Vagina (tissue), 2 donors: ENCODE measurements at regions not wholly inside any gene's neighbourhood (a gene's known extent, or its start where the extent isn't known, plus 50 kb on each side); places are given as distances from the start of the nearest gene placed in this dataset.

ENCODE experiments used
- DNase-seq, 2 donors: peaks; one replicate each; pipeline ENCODE4 v3.0.0-alpha.2; 2017; ENCODE audit errors: extremely low spot score in 2 of 2
- H3K27ac ChIP-seq: fragments of 200-600 bp; sonication (generic); one replicate; pipeline ENCODE4 v1.5.1; 2019
- H3K27me3 ChIP-seq: fragments of 200-600 bp; sonication (generic); one replicate; pipeline ENCODE4 v1.5.1; 2019
- H3K36me3 ChIP-seq, 2 donors: fragments of 200-600 bp; sonication (generic); one replicate each; pipeline ENCODE4 v1.5.1; 2017 to 2019
- H3K4me1 ChIP-seq: fragments of 200-600 bp; sonication (generic); one replicate; pipeline ENCODE4 v1.5.1; 2019
- H3K4me3 ChIP-seq, 2 donors: fragments of 200-600 bp; sonication (generic); 1 replicate in 1 of 2; 2 replicates in 1 of 2; pipeline ENCODE4 v1.5.1; 2016 to 2019
- H3K9me3 ChIP-seq: fragments of 200-600 bp; sonication (generic); one replicate; pipeline ENCODE4 v1.5.1; 2019
- CTCF ChIP-seq, 3 experiments: fragments of 450-650 bp in 2 of 3; fragments of 200-600 bp in 1 of 3; sonication (generic) in 1 of 3; IDR thresholded peaks; one replicate each; pipeline ENCODE4 v1.5.1; 2017 to 2019; ENCODE audit warnings: antibody characterized with exemption in 3 of 3, mild to moderate bottlenecking in 2 of 3, moderate library complexity in 2 of 3
- POLR2A ChIP-seq, 2 donors: fragments of 450-650 bp; IDR thresholded peaks; one replicate each; pipeline ENCODE4 v1.6.1; 2017; ENCODE audit warnings: antibody characterized with exemption in 2 of 2, mild to moderate bottlenecking in 2 of 2, moderate library complexity in 2 of 2
- POLR2AphosphoS5 ChIP-seq, 2 donors: sonication (generic); formaldehyde crosslinking; IDR thresholded peaks; one replicate each; pipeline ENCODE4 v1.9.0; 2017; ENCODE audit warnings: antibody characterized with exemption in 2 of 2, mild to moderate bottlenecking in 2 of 2, low read depth in 1 of 2; ENCODE audit not compliant: insufficient read depth in 1 of 2
- intact Hi-C: fragments of 100-400 bp; cut with DNase I; formaldehyde crosslinking; loops from one replicate; pipeline ENCODE4 v1.15.1; 2023

GRCh38 chr9:93865716-93866115, 89.4 kb downstream of the BARX1 start:
- DNase-seq, result no peak
- intact Hi-C loops, result no loop called here

GRCh38 chr9:93865245-93865644, 89.9 kb downstream of the BARX1 start:
- no peaks in the 10 kb centered on the region for H3K27me3 ChIP-seq
- DNase-seq, result no peak
- intact Hi-C loops, result no loop called here
- no peak overlapping the region for H3K4me3 ChIP-seq
- no peak overlapping the region for H3K27ac ChIP-seq
- H3K4me1 ChIP-seq, result peaks cover 7% of the 10 kb centered on the region
- TF ChIP-seq POLR2A (IDR thresholded peaks at IDR 0.05) (no peak), POLR2AphosphoS5 (IDR thresholded peaks at IDR 0.05; ENCODE audit: insufficient read depth in 1 of 2, low read depth in 1 of 2) (no peak), CTCF (IDR thresholded peaks at IDR 0.05) (no peak)
- no peaks in the 10 kb centered on the region for H3K9me3 ChIP-seq
- no peaks in the 10 kb centered on the region for H3K36me3 ChIP-seq

More at GRCh38 chr9:93865716-93866115, 89.4 kb downstream of the BARX1 start:
- TF ChIP-seq CTCF (IDR thresholded peaks at IDR 0.05) (no peak), POLR2AphosphoS5 (IDR thresholded peaks at IDR 0.05; ENCODE audit: insufficient read depth in 1 of 2, low read depth in 1 of 2) (no peak), POLR2A (IDR thresholded peaks at IDR 0.05) (no peak)
- Histone ChIP-seq H3K4me3 (no peak overlapping the region), H3K27me3 (no peaks in the 10 kb centered on the region), H3K4me1 (peaks cover 4% of the 10 kb centered on the region), H3K9me3 (no peaks in the 10 kb centered on the region), H3K27ac (no peak overlapping the region), H3K36me3 (no peaks in the 10 kb centered on the region)

DNA sequence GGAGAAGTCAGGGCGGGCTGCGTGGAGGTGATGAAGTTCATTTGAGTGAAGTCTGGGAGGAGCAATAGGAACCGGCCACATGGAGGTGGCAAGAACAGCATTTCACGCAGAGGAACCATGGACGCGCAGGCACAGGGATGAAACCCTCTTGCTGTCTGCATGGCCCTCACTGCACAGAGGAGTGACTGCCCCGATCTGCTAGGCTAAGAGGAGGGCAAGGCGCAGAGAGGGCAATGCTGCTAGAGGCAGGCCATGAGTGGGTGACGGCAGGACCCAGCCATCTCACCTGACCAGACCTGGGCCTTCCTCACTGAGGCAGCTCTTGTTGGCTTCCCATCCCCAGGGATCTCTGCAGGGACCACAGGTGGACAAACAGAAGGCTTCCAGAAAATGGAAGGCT, 90.3 kb downstream of the BARX1 start:
- TF ChIP-seq POLR2AphosphoS5 (IDR thresholded peaks at IDR 0.05; ENCODE audit: insufficient read depth in 1 of 2, low read depth in 1 of 2) (no peak), CTCF (IDR thresholded peaks at IDR 0.05) (no peak), POLR2A (IDR thresholded peaks at IDR 0.05) (no peak)
- Histone ChIP-seq H3K36me3 (no peaks in the 10 kb centered on the region), H3K4me1 (peaks cover 7% of the 10 kb centered on the region), H3K27me3 (no peaks in the 10 kb centered on the region), H3K27ac (no peak overlapping the region), H3K9me3 (no peaks in the 10 kb centered on the region), H3K4me3 (no peak overlapping the region)
- no peak for DNase-seq
- intact Hi-C loops, result no loop called here

DNA sequence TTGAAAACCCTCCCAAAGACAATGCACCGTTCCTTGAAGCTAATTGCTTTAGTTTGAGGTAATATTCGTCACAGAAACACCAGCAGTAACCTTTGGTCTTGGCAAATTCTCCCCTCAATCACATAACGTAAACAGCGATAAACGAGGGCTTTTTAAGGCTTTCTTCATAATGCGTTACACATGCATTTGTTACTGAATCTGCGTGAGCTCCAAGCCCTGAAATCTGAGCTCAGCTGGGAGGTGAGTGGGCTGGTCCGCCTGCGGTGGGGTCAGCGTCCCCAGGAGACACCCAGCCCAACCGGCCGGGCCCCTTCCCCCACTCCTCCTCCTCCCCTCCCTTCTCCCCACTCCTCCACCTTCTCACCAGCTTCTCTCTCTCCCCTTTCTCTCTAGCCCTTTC, 91.1 kb downstream of the BARX1 start:
- Histone ChIP-seq H3K36me3 (no peaks in the 10 kb centered on the region), H3K4me3 (no peak overlapping the region), H3K9me3 (no peaks in the 10 kb centered on the region), H3K4me1 (peaks cover 7% of the 10 kb centered on the region), H3K27ac (no peak overlapping the region), H3K27me3 (no peaks in the 10 kb centered on the region)
- TF ChIP-seq POLR2AphosphoS5 (IDR thresholded peaks at IDR 0.05; ENCODE audit: insufficient read depth in 1 of 2, low read depth in 1 of 2) (no peak), POLR2A (IDR thresholded peaks at IDR 0.05) (no peak), CTCF (IDR thresholded peaks at IDR 0.05) (no peak)
- intact Hi-C loops, result no loop called here
- no peak for DNase-seq

DNA sequence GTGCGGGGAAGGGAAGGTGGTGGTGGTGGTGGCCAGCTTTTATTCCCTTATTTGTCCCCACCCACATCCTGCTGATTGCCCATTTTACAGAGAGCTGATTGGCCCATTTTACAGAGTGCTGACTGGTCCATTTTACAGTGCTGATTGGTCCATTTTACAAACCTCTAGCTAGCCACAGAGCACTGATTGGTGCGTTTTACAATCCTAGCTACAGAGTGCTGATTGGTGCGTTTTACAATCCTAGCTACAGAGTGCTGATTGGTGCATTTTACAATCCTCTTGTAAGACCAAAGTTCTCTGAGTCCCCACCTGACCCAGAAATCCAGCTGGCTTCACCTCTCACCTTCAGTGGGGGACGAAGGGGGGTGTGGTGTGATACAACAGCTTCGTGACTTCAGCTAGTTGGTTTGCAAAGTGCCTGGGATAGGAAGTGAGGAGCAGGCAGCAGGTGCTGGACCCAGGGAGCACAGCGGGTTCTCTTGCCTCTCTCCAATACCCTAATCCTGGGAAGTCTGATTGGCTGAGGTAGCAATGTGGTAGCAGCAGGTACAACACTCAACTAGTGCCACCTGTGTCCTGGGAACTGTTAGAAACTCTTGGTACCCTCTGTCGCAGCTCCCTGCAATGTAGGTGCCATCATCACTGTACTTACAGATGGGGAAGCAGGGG, 92.1 kb downstream of the BARX1 start:
- H3K36me3 ChIP-seq, result no peaks in the 10 kb centered on the region
- intact Hi-C loops, result no loop called here
- no peak for DNase-seq
- no peaks in the 10 kb centered on the region for H3K27me3 ChIP-seq
- no peak overlapping the region for H3K27ac ChIP-seq
- TF ChIP-seq POLR2AphosphoS5 (IDR thresholded peaks at IDR 0.05; ENCODE audit: insufficient read depth in 1 of 2, low read depth in 1 of 2), result no peak
- TF ChIP-seq POLR2A (IDR thresholded peaks at IDR 0.05), result no peak
- no peak for TF ChIP-seq CTCF (IDR thresholded peaks at IDR 0.05)
- no peak overlapping the region for H3K4me3 ChIP-seq
- H3K4me1 ChIP-seq, result peaks cover 7% of the 10 kb centered on the region
- H3K9me3 ChIP-seq, result no peaks in the 10 kb centered on the region
